Stimulated activated CD4-positive, alpha-beta T cell treated with anti-CD3 and anti-CD28 coated beads, TNF-alpha, amount 100 ng/mL, for 48 hours (primary cell): ENCODE measurements at regions not wholly inside any gene's neighbourhood (a gene's known extent, or its start where the extent isn't known, plus 50 kb on each side); places are given as distances from the start of the nearest gene placed in this dataset.
"Not testable (repeated sequence)": the region's sequence is repeated elsewhere in the genome, so short reads cannot be mapped to it uniquely, and the experiment has no call there.

Source experiments
- DNase-seq, 3 donors: peaks; one replicate each; pipeline ENCODE4 v3.0.0-alpha.2; 2020; ENCODE audit warnings: low read depth in 3 of 3

- no peak for DNase-seq
Observed at GRCh38 chr5:105702323-105702722, 1968.4 kb downstream of the EFNA5 start.

DNA sequence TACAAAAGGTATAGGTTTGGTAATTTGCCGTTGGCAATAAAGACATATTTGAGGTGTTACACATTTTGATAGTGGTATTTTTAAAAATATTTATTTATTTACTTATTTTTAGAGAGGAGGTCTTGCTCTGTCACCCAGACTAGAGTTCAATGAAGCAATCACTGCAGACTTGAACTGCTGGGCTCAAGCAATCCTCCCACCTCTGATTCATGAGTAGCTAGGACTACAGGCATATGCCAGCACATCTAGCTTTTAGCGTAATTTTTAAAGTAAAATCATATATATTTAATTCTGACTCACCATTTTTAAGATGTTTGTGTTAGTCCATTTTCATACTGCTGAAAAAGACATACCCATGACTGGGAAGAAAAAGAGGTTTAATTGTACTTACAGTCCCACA is 1974.3 kb downstream of the EFNA5 start:
- no peak for DNase-seq

DNA sequence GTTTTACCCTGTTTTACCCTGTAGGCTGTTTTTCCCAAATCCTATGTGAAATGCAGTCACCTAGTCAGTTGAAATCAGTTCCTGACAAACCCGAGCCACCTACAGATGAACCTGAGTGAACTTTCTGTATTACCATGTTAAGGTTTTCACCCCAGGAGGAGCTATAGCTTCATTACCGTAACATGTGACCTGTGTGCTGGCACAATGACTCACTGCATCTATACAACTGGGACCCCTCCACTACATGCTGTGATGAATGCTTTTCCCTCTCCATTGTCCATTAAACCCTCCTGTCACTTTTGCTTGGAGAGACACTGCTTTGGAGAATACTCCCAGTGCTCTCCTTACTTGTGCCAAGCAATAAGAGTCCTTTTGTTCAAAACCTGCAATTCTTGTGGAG is 1974.8 kb downstream of the EFNA5 start:
- no peak for DNase-seq

- DNase-seq = no peak
Observed at GRCh38 chr5:105689596-105689995, 1981.1 kb downstream of the EFNA5 start.

DNA sequence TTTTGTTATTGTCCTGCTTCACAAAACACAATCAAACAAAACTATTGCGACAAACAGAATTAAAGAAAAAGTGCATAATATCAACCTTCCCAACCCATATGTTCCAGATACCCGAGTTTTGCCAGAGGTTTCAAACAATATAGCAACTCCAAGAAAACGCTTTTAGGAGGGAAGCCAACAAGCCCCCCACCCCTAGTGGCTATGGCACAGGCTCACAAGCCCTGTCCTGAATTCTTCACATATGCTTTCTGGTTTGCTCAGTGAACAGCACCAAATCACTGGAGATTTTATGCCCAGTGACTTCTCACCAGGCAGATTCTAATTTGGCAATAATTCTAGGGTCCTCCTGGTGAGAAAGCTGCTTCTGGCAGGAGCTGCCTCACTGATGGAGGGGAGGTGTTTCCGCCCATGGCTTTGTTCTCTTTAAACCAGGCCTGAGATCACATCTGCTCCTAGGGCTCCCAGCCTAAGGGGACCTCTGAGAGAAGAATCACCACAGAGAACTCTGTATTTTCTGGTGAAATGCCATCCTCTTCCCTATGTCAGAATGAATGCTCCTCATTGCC is 1982.4 kb downstream of the EFNA5 start:
- no peak for DNase-seq

DNA sequence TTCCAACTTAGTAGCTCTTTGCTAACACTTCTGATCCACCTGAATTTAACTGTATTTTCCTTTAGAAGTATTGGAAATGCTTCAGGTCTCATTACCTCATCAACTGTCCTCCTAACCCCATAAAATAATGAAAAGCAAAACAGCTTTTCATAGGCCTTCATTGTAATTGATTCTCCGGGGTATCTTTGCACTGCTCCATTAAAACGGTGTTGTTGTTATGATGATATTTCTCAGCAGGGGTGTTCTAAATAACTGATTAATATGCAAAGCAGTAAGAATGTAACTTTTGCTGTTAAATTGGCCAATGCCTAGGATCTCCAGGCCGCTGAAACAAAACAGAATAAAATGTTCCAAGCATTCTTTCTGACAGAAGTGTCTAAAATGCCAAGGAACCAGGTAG is 1983.2 kb downstream of the EFNA5 start:
- DNase-seq = no peak

- DNase-seq = no peak
Observed at GRCh38 chr5:105685884-105686283, 1984.9 kb downstream of the EFNA5 start.

GRCh38 chr5:105684799-105685198 is 1985.9 kb downstream of the EFNA5 start:
- no peak for DNase-seq

DNA sequence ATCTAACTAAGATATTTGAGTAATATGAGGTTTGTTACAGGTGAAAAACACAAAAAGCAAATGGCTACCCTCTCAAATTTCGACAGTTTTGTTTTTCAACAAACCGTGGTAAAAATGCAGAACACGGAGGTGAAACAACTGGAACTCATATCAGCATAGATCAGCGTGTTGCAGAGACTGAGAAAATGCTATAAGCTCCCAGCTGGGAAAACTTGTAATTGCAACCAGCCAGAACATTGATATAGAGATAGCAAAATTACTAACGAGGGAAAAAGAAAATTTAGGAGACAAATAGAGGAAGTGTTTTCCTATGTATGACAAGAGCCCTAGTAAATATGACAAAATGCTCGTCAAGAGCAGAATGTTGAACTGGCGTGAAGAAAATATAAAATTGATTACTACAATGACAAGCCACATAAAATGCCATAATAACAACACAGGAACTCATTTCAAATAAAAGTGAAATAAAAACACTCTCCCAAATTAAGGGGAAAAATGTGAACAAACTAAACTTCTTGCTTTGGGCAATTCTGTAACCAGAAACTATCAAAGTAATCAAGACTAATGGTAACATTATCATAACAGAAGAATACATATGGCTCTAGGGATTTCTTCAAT is 1989.8 kb downstream of the EFNA5 start:
- DNase-seq = no peak

- no peak for DNase-seq
Observed at GRCh38 chr5:105677291-105677690, 1993.4 kb downstream of the EFNA5 start.

GRCh38 chr5:105670596-105670995 is 2000.1 kb downstream of the EFNA5 start:
- DNase-seq = no peak

DNA sequence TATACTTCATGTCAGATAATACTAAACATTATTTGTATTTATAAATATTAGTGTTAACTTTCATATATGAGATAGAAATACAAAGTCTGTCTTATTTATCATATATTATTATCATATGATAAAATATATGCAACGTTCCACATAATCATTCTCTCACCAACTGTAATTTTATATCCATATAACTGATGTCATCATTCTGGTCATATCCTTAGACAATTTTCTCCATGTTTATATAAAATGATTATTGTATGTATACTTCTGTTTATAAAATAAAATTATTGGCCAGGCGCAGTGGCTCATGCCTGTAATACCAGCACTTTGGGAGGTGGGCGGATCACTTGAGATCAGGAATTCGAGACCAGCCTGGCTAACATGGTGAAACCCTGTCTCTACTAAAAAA is 2007.1 kb downstream of the EFNA5 start:
- DNase-seq = no peak

GRCh38 chr5:105659396-105659795 is 2011.3 kb downstream of the EFNA5 start:
- no peak for DNase-seq

DNA sequence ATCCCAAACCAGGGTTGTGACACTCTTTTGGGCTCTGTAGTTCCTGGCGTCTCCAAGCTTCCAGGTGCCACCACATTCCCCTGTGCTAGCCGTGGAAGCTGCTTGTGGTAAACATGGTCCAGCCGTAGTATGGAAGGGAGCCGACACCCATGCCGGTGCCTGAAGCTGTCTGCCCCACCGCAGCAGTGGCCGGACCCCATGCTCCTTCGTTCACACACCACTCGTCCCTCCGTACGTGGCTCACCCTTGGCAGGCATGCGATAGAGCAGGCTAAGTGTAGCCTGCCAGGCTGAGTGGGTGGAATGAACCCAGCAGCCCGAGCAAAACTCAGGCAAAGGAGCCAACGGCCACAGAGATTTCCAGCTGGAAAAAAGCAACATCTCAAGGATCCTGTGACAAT is 2030.4 kb downstream of the EFNA5 start:
- no peak for DNase-seq

GRCh38 chr5:105639511-105639910 is 2031.2 kb downstream of the EFNA5 start:
- DNase-seq = no peak

GRCh38 chr5:105639068-105639467 is 2031.7 kb downstream of the EFNA5 start:
- DNase-seq = no peak

DNA sequence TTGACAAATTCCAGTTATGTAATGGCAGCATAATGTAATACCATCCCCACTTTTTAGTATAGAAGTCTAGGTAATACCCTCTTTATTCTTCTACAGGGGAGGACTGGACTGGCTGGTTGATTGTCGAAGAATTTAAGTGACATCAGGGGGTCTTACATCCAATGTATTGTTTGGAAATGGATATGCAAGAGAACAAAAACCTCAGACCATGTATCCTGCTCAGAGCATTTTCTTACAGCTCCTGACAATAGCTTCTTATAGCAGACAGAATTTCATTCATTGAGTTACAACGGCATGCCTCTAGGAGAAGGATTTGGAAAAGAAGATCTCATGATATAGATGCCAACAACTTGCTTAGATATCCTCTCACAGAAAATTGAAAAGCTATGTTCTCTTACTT is 2032.3 kb downstream of the EFNA5 start:
- DNase-seq = no peak

- no peak for DNase-seq
Observed at GRCh38 chr5:105632043-105632442, 2038.7 kb downstream of the EFNA5 start.

DNA sequence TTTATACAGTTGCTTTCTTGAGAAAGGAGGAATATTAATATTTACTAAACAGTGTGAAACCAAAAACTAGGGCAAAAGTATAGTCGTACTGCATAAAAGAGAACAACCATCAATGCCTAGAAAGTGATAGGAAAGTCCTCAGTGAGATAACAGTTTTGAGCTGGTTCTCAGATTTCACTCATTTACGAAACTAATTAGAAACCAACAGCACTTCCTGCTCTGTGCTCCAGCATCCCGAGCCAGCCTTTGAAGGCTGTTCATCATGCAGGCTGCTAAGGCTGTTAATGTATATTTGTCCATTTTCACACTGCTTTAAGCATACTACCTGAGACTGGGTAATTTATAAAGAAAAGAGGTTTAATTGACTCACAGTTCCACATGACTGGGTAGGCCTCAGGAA is 2039.9 kb downstream of the EFNA5 start:
- no peak for DNase-seq

DNA sequence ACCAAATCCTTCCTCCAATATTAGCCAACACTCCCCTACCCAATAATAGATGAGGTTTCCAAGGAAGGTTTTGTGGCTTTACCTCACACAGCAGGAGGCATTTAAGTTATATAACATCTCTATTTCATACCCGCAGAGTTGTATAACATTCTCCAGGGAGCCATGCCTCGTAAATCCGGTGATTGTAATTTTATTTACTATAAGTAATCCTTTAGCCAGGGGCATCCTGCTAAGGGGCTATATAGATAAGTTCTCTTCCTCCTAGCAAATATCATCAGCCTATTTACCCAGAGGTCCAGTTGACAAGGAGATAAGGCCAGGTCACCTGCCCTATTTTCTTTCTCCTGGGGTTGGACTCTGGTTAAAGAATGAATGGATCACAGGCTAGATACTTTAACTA is 2051.0 kb downstream of the EFNA5 start:
- no peak for DNase-seq

DNA sequence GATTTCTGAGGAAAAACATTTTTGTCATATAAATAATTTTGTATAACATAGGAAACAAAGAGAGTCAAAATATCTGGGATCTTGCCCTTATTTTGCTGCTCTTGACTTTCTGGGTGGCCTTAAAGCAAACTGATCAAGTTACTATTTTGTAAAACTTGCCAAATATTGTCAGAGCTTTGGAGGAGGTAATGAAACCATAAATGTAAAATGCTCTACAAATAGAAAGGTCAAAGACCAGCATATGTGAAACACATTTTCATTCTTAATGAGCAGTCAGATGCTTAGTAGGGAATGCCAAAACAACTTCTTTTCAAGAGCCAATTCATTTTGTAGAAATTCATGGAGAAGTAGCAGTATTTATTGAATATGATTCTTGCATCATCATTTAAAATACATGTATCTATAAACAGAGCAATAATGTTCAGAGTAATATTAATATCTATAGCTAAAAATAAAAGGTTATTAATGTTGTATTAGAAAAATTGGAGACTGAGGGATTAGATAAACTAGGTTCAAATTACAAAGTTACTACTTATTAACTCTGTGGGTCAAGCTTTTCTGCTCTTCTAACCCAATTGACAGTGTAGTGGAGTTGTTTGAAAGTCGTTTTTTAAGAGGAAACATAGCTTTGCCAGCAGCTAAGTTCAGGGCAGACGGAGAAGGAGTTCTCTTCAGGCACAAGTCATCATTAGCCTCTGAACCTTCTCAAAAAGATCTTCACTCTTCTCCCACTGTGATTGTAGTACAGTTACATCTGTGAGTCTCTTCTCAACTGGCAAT is 2053.1 kb downstream of the EFNA5 start:
- DNase-seq = no peak

DNA sequence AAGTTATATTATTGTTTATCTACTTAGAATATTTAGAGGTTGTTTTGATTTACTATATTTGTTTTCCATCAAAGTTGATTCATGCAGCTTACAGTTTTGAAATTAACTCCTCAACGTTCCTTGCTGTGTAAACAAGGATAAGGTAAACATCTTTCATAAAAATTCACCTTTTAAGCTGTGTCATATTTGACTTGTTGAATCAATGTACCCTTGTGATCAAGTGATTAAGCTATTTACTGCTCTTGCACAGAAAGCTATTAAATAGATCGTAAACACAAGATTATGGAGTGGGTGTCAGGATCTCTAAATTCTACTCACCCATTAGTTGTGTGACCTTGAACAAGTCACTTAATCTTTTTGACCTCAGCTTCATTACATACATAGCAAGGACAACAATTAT is 2054.0 kb upstream of the NUDT12 start:
- DNase-seq = no peak

DNA sequence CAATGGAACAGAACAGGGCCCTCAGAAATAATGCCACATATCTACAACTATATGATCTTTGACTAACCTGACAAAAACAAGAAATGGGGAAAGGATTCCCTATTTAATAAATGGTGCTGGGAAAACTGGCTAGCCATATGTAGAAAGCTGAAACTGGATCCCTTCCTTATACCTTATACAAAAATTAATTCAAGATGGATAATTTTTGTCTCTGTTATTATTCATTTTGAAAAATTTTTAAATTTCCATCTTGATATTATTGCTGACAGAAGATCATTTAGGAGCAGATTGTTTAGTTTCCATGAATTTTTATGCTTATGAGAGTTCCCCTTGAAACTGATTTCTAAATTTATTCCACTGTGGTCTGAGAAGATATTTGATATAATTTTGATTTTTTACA is 2039.8 kb upstream of the NUDT12 start:
- DNase-seq = not testable (repeated sequence)
